CD4-positive, alpha-beta T cell treated with Interleukin-4 for 4 hours (primary cell): ENCODE measurements at regions not wholly inside any gene's neighbourhood (a gene's known extent, or its start where the extent isn't known, plus 50 kb on each side); places are given as distances from the start of the nearest gene placed in this dataset.
A peak's percentile ranks its signal among the peaks of the same experiment; 100 is the strongest.
"Not testable (repeated sequence)": the region's sequence is repeated elsewhere in the genome, so short reads cannot be mapped to it uniquely, and the experiment has no call there.

Source experiments
- DNase-seq: peaks from one replicate; pipeline ENCODE4 v3.0.0-alpha.2; 2020

DNA sequence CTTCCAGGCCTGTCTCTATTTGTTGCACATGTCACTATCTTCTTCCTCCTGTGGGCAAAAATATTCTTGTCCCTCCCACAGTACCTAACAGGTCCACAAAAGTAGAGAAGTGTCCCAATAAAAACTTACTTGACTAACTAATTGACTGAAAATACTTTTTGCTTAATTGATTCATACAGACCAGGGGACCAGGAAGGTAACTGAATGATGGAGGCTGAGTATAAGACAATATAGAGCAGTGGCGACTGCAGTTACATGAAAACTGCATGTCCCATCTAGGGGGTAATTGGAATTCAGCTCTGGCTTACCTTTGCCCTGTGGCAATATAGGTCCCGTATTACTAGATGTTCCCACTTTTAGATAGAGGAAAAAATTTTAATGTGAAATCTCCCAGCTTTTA is 112.9 kb upstream of the CREB1 start:
- no peak for DNase-seq

DNA sequence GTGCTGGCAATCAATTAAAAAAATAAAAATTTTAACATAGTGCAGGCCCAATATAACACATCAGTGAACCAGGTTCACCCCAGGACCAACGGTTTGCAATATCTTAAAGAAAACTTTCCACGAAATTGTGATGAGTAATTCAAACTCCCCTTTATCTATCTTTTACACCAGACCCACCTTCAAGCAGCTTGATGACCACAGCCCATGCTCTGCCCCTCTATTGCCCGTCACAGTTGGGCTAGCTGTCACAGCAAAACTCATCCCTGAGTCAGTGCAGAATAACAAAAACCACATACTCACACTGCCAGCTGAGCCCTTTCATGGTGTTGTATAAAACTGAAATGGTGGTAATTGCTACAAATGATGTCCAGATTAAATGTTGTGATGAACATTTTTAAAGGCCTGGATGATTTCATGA is 112.5 kb upstream of the CREB1 start:
- DNase-seq: no peak

GRCh38 chr2:207418419-207418818 is 111.3 kb upstream of the CREB1 start:
- no peak for DNase-seq

- DNase-seq: no peak
These were observed 110.4 kb upstream of the CREB1 start for GRCh38 chr2:207419331-207419730.

GRCh38 chr2:207421671-207422070 is 108.1 kb upstream of the CREB1 start:
- DNase-seq: no peak

DNA sequence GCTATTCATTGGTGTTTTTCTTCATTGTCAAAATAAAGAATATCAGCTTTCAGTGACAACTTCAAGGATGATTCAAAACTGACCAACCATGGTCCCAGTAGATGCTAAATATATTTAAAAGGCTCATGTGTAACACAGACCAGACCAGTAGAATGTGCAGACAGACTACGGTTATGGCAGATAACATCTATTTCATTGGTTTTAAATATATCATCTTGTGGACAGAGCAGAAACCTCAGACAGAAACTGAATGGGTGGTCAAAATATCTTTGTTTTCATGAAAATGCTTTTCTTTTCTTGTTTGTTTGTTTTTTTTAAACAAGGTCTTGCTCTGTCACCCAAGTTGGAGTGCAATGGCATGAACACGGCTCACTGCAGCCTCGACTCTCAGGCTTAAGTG is 107.4 kb upstream of the CREB1 start:
- no peak for DNase-seq

DNA sequence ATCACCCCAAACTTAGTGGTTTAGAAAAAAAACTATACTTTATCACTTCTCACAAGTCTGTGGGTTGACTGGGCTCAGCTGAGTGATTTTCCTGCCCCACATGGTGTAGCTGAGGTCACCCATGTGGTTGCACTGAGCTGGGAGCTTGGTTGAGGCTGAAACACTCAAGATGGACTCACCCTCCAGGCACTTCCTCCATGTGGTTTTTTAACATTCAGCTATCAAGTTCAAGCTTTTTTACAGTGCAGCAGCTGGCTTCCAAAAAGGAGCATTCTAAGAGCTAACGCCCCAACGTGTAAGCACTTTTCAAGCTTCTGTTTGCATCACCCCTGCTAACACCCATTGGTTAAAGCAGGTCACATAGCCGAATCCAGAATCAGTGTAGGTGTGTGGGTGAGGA is 105.9 kb upstream of the CREB1 start:
- DNase-seq: peak; percentile 30

DNA sequence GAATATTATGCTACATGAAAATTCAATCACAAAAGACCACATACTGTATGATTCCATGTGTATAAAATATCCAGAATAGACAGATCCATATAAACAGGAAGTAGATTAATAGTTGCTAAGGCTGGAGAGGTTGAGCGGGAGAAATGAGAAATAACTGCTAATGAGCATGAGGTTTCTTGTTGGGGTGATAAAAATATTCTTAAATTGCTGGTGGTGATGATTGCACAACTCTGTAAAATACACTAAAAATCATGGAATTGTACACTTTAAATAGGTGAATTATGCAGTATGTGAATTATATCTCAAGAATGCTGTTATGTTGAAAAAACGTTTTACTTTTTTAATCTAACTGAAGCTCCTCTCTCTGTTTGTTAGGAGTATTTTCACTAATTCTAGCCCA is 101.8 kb upstream of the CREB1 start:
- no peak for DNase-seq

GRCh38 chr2:207428573-207428972 is 101.2 kb upstream of the CREB1 start:
- DNase-seq: no peak

DNA sequence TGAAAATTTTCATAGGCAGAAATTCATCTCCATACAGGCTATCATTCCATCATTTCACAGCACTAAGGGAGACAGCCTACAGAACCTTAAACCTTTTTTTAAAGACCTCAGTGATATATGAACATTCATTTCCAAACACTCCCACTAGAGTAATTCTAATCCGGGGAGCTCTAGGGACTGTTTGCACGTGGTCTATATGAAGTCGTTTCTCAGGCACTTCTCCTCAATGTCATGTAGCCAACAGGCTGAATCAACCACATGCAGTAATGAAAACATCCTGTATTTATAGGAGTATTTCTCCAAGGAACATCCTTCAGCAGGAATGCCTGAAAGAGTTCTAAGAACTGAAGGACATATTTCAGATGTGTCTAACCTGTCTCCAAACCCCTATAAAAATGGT is 97.3 kb upstream of the CREB1 start:
- no peak for DNase-seq

GRCh38 chr2:207434306-207434705 is 95.5 kb upstream of the CREB1 start:
- no peak for DNase-seq

DNA sequence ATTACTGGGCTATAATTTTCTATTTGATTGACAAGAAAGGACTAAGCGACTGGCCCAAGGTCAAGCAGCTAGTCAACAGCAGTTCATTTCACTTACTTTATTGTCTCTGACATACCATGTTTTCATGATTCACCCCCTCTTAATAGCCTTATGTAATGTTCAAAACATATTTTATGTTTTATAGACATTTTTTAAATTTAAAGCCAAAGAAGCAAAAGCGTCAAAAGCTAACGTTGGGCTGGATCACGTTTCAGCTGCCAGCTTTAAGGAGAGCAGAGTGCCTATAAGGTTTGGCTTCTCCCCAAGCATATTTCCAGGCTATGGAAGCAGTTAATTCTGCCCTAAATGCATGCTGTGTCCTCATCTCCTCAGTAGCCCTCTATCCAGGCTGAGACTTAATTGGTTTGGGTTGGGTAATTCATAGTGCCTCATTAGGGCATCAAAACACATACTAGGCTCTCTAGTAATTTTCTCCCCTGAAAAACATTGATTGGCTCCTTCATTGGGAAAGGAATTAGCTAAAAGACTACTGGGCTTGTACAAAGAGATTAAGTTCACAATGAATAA is 94.8 kb upstream of the CREB1 start:
- no peak for DNase-seq

DNA sequence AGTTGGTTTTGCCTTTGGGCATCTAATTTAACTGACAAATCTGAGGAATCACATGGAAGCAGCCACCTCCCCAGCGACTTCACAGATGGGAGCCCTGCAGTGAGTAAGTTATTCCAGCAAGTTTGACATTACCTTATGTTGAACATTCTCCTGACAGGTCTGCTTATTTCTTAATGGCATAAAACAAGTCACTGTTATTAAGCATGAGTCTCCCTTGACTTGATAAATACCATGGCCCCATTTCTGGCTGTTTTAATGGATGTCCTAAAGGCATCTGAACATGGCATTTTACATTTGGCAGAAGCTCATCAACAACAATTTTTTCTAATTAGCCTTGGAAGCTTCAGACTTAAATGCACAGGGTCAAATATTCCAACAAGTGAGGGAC is 92.6 kb upstream of the CREB1 start:
- no peak for DNase-seq

DNA sequence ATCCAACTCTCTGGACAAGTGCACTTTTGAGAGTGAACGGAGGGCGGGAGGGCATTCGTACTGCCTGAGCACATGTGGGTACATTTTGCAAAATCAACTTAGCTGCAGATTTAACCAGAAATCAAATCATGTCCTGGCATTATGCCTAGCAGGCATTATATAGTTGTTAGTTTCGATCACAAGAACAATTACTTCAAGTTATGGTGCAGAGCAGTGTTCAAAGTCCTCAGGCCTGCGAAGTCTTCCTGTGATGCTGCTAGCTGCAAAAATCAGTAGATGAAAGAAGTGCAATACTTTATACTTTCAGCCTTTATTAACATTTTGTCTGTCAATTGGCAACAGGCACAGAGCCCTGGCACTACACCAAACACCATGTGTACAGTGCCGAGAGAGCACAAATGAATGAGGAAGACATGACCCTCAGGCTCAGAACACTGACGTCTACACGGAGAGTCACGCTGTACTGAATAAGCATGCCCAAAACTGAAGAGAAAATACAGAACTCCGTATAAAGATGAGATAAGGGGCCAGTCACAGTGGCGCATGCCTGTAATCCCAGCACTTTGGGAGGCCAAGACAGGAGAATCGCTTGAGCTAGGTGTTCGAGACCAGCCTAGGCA is 92.1 kb upstream of the CREB1 start:
- DNase-seq: no peak

GRCh38 chr2:207438414-207439126 is 91.2 kb upstream of the CREB1 start:
- DNase-seq: no peak

DNA sequence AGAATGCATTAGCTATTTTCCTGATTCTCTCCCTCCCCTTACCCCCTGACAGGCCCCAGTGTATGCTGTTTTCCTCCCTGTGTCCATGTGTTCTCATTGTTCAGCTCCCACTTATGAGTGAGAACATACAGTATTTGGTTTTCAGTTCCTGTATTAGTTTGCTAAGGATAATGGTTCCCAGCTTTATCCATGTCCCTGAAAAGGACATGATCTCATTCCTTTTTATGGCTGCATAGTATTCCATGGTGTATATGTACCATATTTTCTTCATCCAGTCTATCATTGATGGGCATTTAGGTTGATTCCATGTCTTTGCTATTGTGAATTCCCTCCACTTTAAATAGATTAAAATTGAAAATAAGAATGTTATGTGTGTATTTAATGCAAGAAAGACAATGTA is 89.9 kb upstream of the CREB1 start:
- DNase-seq: not testable (repeated sequence)

DNA sequence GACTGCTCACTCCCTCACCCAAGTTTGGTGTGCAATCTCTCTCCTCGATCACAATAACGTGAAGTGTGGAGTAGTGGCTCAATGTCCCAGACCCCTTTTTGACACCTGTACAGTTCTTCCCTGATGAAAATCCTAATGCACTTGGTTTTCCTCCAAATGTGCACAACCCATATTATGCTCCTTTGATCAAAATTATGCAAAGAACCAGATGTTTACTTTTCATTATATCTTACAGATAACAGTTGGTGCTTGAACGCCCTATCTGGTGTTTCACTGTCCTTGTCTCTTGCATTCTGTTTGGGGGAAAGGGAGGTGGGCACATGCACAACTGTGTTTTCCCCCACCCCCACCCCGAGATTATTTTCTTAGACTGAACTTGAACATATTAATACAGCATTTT is 85.0 kb upstream of the CREB1 start:
- no peak for DNase-seq

DNA sequence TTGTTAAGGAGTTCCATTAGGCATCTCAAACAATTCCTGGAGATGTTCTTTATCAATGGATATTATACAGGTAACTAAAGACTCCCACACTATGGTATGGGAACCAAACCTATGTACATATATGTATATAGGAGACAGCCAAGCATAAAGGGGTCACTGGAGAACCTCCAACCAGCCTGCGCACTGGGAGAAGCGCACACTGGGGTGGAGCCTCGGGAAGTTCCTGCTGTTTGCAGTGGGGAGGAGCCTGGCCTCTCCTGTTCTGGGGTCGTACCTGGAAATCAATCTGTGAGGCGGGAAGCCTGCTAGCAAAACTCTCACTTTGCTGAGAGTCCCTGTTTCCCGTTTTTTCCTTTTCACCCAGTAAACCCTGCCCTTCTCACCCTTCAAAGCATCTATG is 83.1 kb upstream of the CREB1 start:
- no peak for DNase-seq

DNA sequence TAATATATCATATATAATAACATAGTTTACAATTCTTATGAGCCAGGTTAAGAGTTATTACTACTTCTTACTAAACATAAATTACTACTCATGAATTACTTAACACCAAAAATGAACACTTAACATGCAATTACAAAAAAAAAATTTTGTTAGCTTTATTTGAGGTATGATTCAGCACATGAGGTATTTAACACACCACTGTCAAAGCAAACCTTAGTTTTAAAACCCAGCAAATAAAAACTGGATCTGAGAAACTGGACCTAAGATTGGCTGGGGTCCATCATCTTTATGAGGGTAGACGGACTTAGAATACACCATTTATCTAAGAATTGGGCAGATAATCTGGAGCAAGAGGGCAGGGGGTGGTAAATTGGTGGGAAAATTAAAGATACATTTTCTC is 81.8 kb upstream of the CREB1 start:
- no peak for DNase-seq

DNA sequence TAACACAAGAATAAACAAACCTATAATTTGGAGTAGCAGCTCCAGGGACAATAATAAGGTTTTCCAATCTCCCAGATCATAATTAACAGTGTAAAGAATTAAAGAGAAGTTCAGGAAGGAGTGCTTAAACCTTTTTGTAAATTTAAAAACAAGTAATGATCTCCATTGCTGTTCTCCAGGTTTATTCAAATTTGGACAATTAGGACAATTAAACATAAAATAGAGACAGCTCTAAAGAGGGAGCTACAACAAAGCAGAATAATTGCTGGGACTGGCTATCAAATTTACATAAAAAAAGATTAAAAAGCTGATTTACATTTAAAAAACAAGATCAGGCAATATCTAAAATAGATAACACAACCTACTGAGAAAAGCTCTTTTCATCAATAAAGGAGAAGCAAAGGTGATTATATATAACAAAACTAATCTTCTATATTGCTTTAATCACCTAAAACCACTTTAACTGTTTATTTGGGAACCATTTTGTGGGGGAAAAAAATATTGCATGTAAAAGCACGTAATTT is 80.1 kb upstream of the CREB1 start:
- DNase-seq: no peak

DNA sequence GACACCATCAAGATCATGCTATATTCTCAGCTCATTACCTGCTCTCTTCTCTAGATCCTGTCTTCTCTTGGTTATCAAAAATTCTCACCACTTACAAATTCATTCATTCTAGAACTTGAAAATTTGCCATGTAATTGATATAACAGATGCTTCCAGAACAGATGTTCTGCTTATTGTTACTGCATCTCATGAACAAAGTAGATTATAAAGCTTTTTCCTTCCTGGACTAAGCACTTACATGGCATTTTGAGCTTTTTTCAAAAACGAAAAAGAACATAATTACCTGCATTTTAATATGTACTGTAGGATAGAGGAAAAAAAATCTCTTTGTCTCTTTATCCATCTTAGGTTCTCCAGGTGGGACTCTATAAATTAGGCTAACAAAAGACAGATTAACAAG is 79.6 kb upstream of the CREB1 start:
- no peak for DNase-seq

DNA sequence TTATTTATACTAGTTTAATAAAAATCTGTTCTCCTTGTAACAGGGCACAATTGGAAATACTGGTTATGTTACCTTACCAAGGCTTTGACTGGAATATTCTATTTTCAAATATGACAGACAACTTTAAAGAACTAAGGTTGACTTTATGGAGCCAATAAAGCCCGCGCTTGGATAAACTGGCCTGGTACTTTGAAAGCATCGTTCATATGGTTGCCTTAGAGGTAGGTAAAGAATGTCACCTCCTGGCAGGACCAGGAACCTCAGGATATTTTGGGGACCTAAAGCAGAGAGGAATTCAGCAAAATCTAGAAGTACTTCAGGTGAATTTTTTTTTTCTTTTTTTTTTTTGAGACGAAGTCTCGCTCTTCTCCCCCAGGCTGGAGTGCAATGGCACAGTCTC is 71.2 kb upstream of the CREB1 start:
- DNase-seq: no peak

- no peak for DNase-seq
These were observed 69.6 kb upstream of the CREB1 start for GRCh38 chr2:207459990-207460757.

DNA sequence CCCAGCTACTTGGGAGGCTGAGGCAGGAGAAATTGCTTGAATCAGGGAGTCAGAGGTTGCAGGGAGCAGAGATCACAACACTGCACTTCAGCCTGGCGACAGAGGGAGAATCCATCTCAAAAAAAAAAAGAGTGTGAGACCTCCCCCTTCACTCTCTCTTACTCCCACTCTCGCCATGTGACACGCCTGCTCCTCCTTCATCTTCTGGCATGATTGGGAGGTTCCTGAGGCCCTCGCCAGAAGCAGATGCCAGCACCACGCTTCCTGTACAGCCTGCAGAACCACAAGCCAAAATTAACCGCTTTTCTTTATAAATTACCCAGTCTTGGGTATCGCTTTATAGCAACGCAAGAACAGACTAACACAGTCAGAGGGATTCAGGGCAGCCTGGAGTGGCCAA is 66.3 kb upstream of the CREB1 start:
- DNase-seq: no peak
